Panc1 (cell line): ENCODE measurements at regions not wholly inside any gene's neighbourhood (a gene's known extent, or its start where the extent isn't known, plus 50 kb on each side); places are given as distances from the start of the nearest gene placed in this dataset.

Experiments
- ATAC-seq: fragments of 200-7000 bp; cut with Tn5 transposase; 2 replicates; pipeline ENCODE4 v1.9.1; 2020; ENCODE audit warnings: mild to moderate bottlenecking, moderate library complexity
- BruUV-seq: library from RNA; stranded (reverse); fragments of 400-500 nt; replicated peaks from 2 replicates; lab custom pipeline; 2021; lab: Mats Ljungman, UMichigan
- CTCF ChIA-PET: fragments of 300-600 bp; sonication (Branson Sonifier 250); formaldehyde crosslinking; loops from one replicate; lab custom pipeline; 2022; ENCODE audit warnings: antibody characterized with exemption; lab: Charles Lee
- POLR2A ChIA-PET: fragments of 300-600 bp; sonication (Branson Sonifier 250); formaldehyde crosslinking; loops from one replicate; lab custom pipeline; 2022; ENCODE audit warnings: antibody characterized with exemption; lab: Charles Lee
- DNase-seq: peaks from one replicate; pipeline ENCODE4 v3.0.0-alpha.2; 2010; ENCODE audit warnings: low read depth, low spot score
- H3K27ac ChIP-seq: 2 replicates; pipeline ENCODE4 v1.5.1; 2011; ENCODE audit warnings: mild to moderate bottlenecking, low read length, inconsistent platforms
- H3K27me3 ChIP-seq: fragments of 200-500 bp; sonication (Bioruptor generic); 2 replicates; pipeline ENCODE4 v1.6.0; 2014; ENCODE audit warnings: low read length, inconsistent platforms; ENCODE audit not compliant: control insufficient read depth, insufficient read depth
- H3K36me3 ChIP-seq: fragments of 200-500 bp; sonication (Bioruptor generic); 2 replicates; pipeline ENCODE4 v1.5.1; 2014; ENCODE audit warnings: inconsistent platforms, mild to moderate bottlenecking, low read length, moderate library complexity; ENCODE audit not compliant: control insufficient read depth, insufficient read depth
- H3K4me1 ChIP-seq: 2 replicates; pipeline ENCODE4 v1.5.1; 2011; ENCODE audit warnings: inconsistent platforms, mild to moderate bottlenecking, low read length, moderate library complexity; ENCODE audit not compliant: control insufficient read depth, insufficient read depth
- H3K4me3 ChIP-seq, 2 experiments: 2 replicates each; pipeline ENCODE4 v1.5.1; 2011 to 2012; ENCODE audit warnings: low read depth in 2 of 2, low read length in 2 of 2, mild to moderate bottlenecking in 2 of 2, inconsistent platforms in 1 of 2, moderate library complexity in 1 of 2
- H3K9me3 ChIP-seq: fragments of 200-500 bp; sonication (Bioruptor generic); 2 replicates; pipeline ENCODE4 v1.5.1; 2014; ENCODE audit warnings: low read depth, mild to moderate bottlenecking, inconsistent platforms, low read length, moderate library complexity; ENCODE audit not compliant: control insufficient read depth, insufficient read depth
- CTCF ChIP-seq: fragments of 450-650 bp; IDR thresholded peaks from 2 replicates; pipeline ENCODE4 v1.5.1; 2017; ENCODE audit warnings: mild to moderate bottlenecking
- POLR2AphosphoS5 ChIP-seq: IDR thresholded peaks from 2 replicates; pipeline ENCODE4 v1.6.1; 2012; ENCODE audit warnings: mild to moderate bottlenecking, low read depth, low read length, moderate library complexity
- REST ChIP-seq, 2 experiments: IDR thresholded peaks; 2 replicates each; pipeline ENCODE4 v1.6.1; 2011 to 2012; ENCODE audit warnings: low read depth in 2 of 2, control low read depth in 1 of 2, low read length in 1 of 2, mild to moderate bottlenecking in 1 of 2, moderate library complexity in 1 of 2; ENCODE audit not compliant: insufficient read depth in 1 of 2
- SIN3A ChIP-seq: IDR thresholded peaks from 2 replicates; pipeline ENCODE4 v1.6.1; 2012; ENCODE audit warnings: low read depth, mild to moderate bottlenecking, low read length, moderate library complexity, borderline replicate concordance; ENCODE audit not compliant: insufficient read depth
- TCF7L2 ChIP-seq: IDR thresholded peaks from 2 replicates; pipeline ENCODE4 v1.6.1; 2011; ENCODE audit warnings: mild to moderate bottlenecking, low read depth, low read length, inconsistent platforms
- in situ Hi-C: cut with HindIII; loops from 2 replicates; pipeline ENCODE4 v1.10.0; 2016; ENCODE audit warnings: low sequenced_read_pairs, low pct_unique_long_range_greater_than_20kb
- intact Hi-C: fragments of 100-400 bp; cut with micrococcal nuclease; formaldehyde crosslinking; loops from one replicate; pipeline ENCODE4 v1.10.0; 2022; ENCODE audit not compliant: unreplicated experiment

- H3K4me1 ChIP-seq, result no peaks in the 10 kb centered on the region
- intact Hi-C loops (no loop called here), in situ Hi-C loops (no loop called here)
- ATAC-seq (no peak), DNase-seq (no peak)
- no peak overlapping the region for H3K4me3 ChIP-seq
- H3K36me3 ChIP-seq, result no peaks in the 10 kb centered on the region
- POLR2A ChIA-PET, result no interaction called here
- CTCF ChIA-PET, result no interaction called here
- no peak for TF ChIP-seq CTCF
- no peak for TF ChIP-seq REST (IDR thresholded peaks at IDR 0.05; ENCODE audit: insufficient read depth in 1 of 2, low read depth in 2 of 2, low read length in 1 of 2)
- TF ChIP-seq TCF7L2, result no peak
- no peak for TF ChIP-seq SIN3A
- TF ChIP-seq POLR2AphosphoS5, result no peak
- H3K9me3 ChIP-seq, result no peaks in the 10 kb centered on the region
- no TSS peak for BruUV-seq
- H3K27me3 ChIP-seq, result no peaks in the 10 kb centered on the region
- H3K27ac ChIP-seq, result no peak overlapping the region
Observed at GRCh38 chr21:17406202-17406601, 106.6 kb upstream of the CXADR start.

GRCh38 chr21:17414766-17415165 is 98.1 kb upstream of the CXADR start:
- Histone ChIP-seq H3K36me3 (no peaks in the 10 kb centered on the region), H3K9me3 (no peaks in the 10 kb centered on the region), H3K4me1 (no peaks in the 10 kb centered on the region), H3K4me3 (no peak overlapping the region), H3K27me3 (no peaks in the 10 kb centered on the region), H3K27ac (no peak overlapping the region)
- POLR2A ChIA-PET, result no interaction called here
- no TSS peak for BruUV-seq
- TF ChIP-seq POLR2AphosphoS5, result no peak
- TF ChIP-seq REST (IDR thresholded peaks at IDR 0.05; ENCODE audit: insufficient read depth in 1 of 2, low read depth in 2 of 2, low read length in 1 of 2), result no peak
- TF ChIP-seq SIN3A, result no peak
- DNase-seq (no peak), ATAC-seq (no peak)
- CTCF ChIA-PET, result interaction anchor here (1.2 kb wide), 1 partner anchor 140 kb away, joined by 3 read pairs; no protein-coding TSS in a partner anchor
- intact Hi-C loops, result no loop called here
- in situ Hi-C loops, result no loop called here
